ENCODE measurements at regions not wholly inside any gene's neighbourhood (a gene's known extent, or its start where the extent isn't known, plus 50 kb on each side); places are given as distances from the start of the nearest gene placed in this dataset.

- no peak for TF ChIP-seq CTCF (IDR thresholded peaks at IDR 0.05; ENCODE audit: low read depth, low read length)
- ChIA-PET POLR2A (no interaction called here), CTCF (no interaction called here)
- no peak for DNase-seq (ENCODE audit: low read depth, low spot score)
- Histone ChIP-seq H3K27me3 (ENCODE audit: control insufficient read depth, insufficient read depth, low read length) (no peaks in the 10 kb centered on the region), H3K27ac (ENCODE audit: low read depth, low read length) (no peak overlapping the region), H3K4me3 (ENCODE audit: low read depth, low read length) (no peak overlapping the region), H3K9me3 (ENCODE audit: control insufficient read depth, insufficient read depth, low read length) (peaks cover 22% of the 10 kb centered on the region)
Measured at GRCh38 chr2:212832211-212833195, 293.9 kb upstream of the ERBB4 start.

- Histone ChIP-seq H3K27ac (ENCODE audit: low read depth, low read length) (no peak overlapping the region), H3K27me3 (ENCODE audit: control insufficient read depth, insufficient read depth, low read length) (no peaks in the 10 kb centered on the region), H3K4me3 (ENCODE audit: low read depth, low read length) (no peak overlapping the region), H3K9me3 (ENCODE audit: control insufficient read depth, insufficient read depth, low read length) (peaks cover 22% of the 10 kb centered on the region)
- ChIA-PET POLR2A (no interaction called here), CTCF (no interaction called here)
- TF ChIP-seq CTCF (IDR thresholded peaks at IDR 0.05; ENCODE audit: low read depth, low read length), result no peak
- no peak for DNase-seq (ENCODE audit: low read depth, low spot score)
Measured at GRCh38 chr2:212831671-212832199, 293.1 kb upstream of the ERBB4 start.

- CTCF ChIA-PET, result no interaction called here
- Histone ChIP-seq H3K27me3 (ENCODE audit: control insufficient read depth, insufficient read depth, low read length) (no peaks in the 10 kb centered on the region), H3K9me3 (ENCODE audit: control insufficient read depth, insufficient read depth, low read length) (no peaks in the 10 kb centered on the region), H3K27ac (ENCODE audit: low read depth, low read length) (no peak overlapping the region), H3K4me3 (ENCODE audit: low read depth, low read length) (no peak overlapping the region)
- DNase-seq (ENCODE audit: low read depth, low spot score), result no peak
- POLR2A ChIA-PET, result no interaction called here
- TF ChIP-seq CTCF (IDR thresholded peaks at IDR 0.05; ENCODE audit: low read depth, low read length), result no peak
Measured at GRCh38 chr2:212816267-212816666, 277.7 kb upstream of the ERBB4 start.

- no peak for TF ChIP-seq CTCF (IDR thresholded peaks at IDR 0.05; ENCODE audit: low read depth, low read length)
- ChIA-PET CTCF (no interaction called here), POLR2A (no interaction called here)
- Histone ChIP-seq H3K4me3 (ENCODE audit: low read depth, low read length) (no peak overlapping the region), H3K27ac (ENCODE audit: low read depth, low read length) (no peak overlapping the region), H3K27me3 (ENCODE audit: control insufficient read depth, insufficient read depth, low read length) (no peaks in the 10 kb centered on the region), H3K9me3 (ENCODE audit: control insufficient read depth, insufficient read depth, low read length) (no peaks in the 10 kb centered on the region)
- DNase-seq (ENCODE audit: low read depth, low spot score), result no peak
Measured at GRCh38 chr2:212815453-212815852, 276.9 kb upstream of the ERBB4 start.

- CTCF ChIA-PET, result no interaction called here
- no peak for TF ChIP-seq CTCF (IDR thresholded peaks at IDR 0.05; ENCODE audit: low read depth, low read length)
- POLR2A ChIA-PET, result no interaction called here
- DNase-seq (ENCODE audit: low read depth, low spot score), result no peak
- H3K4me3 ChIP-seq (ENCODE audit: low read depth, low read length), result no peak overlapping the region
- H3K27me3 ChIP-seq (ENCODE audit: control insufficient read depth, insufficient read depth, low read length), result no peaks in the 10 kb centered on the region
- no peak overlapping the region for H3K27ac ChIP-seq (ENCODE audit: low read depth, low read length)
- no peaks in the 10 kb centered on the region for H3K9me3 ChIP-seq (ENCODE audit: control insufficient read depth, insufficient read depth, low read length)
Measured at GRCh38 chr2:212814941-212815340, 276.3 kb upstream of the ERBB4 start.
